PC-3 (cell line): ENCODE measurements at regions not wholly inside any gene's neighbourhood (a gene's known extent, or its start where the extent isn't known, plus 50 kb on each side); places are given as distances from the start of the nearest gene placed in this dataset.

ENCODE experiments used
- ATAC-seq: fragments of 200-7000 bp; cut with Tn5 transposase; 2 replicates; pipeline ENCODE4 v1.9.1; 2020; ENCODE audit warnings: mild to moderate bottlenecking, moderate library complexity
- BruUV-seq: library from RNA; stranded (reverse); fragments of 400-500 nt; replicated peaks from 2 replicates; lab custom pipeline; 2021; lab: Mats Ljungman, UMichigan
- CTCF ChIA-PET: fragments of 300-600 bp; sonication (Branson Sonifier 250); formaldehyde crosslinking; loops from one replicate; lab custom pipeline; 2022; ENCODE audit warnings: antibody characterized with exemption; lab: Charles Lee
- POLR2A ChIA-PET: fragments of 300-600 bp; sonication (Branson Sonifier 250); formaldehyde crosslinking; loops from one replicate; lab custom pipeline; 2022; ENCODE audit warnings: antibody characterized with exemption; ENCODE audit not compliant: unreplicated experiment; lab: Charles Lee
- DNase-seq: peaks from one replicate; pipeline ENCODE4 v3.0.0-alpha.2; 2015
- H2AFZ ChIP-seq: fragments of 300-600 bp; sonication (generic); 2 replicates; pipeline ENCODE4 v1.6.0; 2016; ENCODE audit warnings: antibody characterized with exemption, low read length
- H3F3A ChIP-seq: fragments of 300-600 bp; sonication (generic); one replicate; pipeline ENCODE4 v1.6.0; 2017; ENCODE audit warnings: antibody characterized with exemption, low read length, control low read depth, mild to moderate bottlenecking; ENCODE audit not compliant: unreplicated experiment
- H3K27ac ChIP-seq: fragments of 300-600 bp; sonication (generic); 2 replicates; pipeline ENCODE4 v1.5.1; 2016; ENCODE audit warnings: mild to moderate bottlenecking, low read length
- H3K27me3 ChIP-seq: fragments of 300-600 bp; sonication (generic); 2 replicates; pipeline ENCODE4 v1.6.1; 2016; ENCODE audit warnings: low read length, mixed read lengths
- H3K36me3 ChIP-seq: fragments of 300-600 bp; sonication (generic); 2 replicates; pipeline ENCODE4 v1.6.1; 2016; ENCODE audit warnings: low read depth, mixed run types, low read length, mixed read lengths
- H3K4me1 ChIP-seq: fragments of 300-600 bp; sonication (generic); 2 replicates; pipeline ENCODE4 v1.5.1; 2016; ENCODE audit warnings: low read length; ENCODE audit not compliant: insufficient read depth
- H3K4me2 ChIP-seq: fragments of 300-600 bp; sonication (generic); 2 replicates; pipeline ENCODE4 v1.6.0; 2016; ENCODE audit warnings: low read length
- H3K4me3 ChIP-seq: fragments of 300-600 bp; sonication (generic); 2 replicates; pipeline ENCODE4 v1.5.1; 2016; ENCODE audit warnings: mild to moderate bottlenecking, low read length, mixed read lengths
- H3K79me2 ChIP-seq: fragments of 300-600 bp; sonication (generic); 2 replicates; pipeline ENCODE4 v1.6.1; 2017; ENCODE audit warnings: low read length, mixed read lengths
- H3K9ac ChIP-seq: fragments of 300-600 bp; sonication (generic); 2 replicates; pipeline ENCODE4 v1.6.0; 2016; ENCODE audit warnings: mild to moderate bottlenecking, low read length
- H3K9me2 ChIP-seq: fragments of 300-600 bp; sonication (generic); replicated peaks from 2 replicates; pipeline ENCODE4 v1.6.1; 2016; ENCODE audit warnings: mixed run types, low read length, mixed read lengths
- H3K9me3 ChIP-seq: fragments of 300-600 bp; sonication (generic); 2 replicates; pipeline ENCODE4 v1.6.1; 2016; ENCODE audit warnings: low read length, mixed read lengths
- H4K20me1 ChIP-seq: fragments of 300-600 bp; sonication (generic); 2 replicates; pipeline ENCODE4 v1.6.1; 2016; ENCODE audit warnings: low read length, mixed read lengths
- EZH2 ChIP-seq: fragments of 300-600 bp; sonication (generic); IDR thresholded peaks from one replicate; pipeline ENCODE4 v1.6.1; 2017; ENCODE audit warnings: antibody characterized with exemption, mild to moderate bottlenecking, low read length; ENCODE audit not compliant: unreplicated experiment
- EZH2phosphoT487 ChIP-seq: fragments of 300-600 bp; sonication (generic); IDR thresholded peaks from 2 replicates; pipeline ENCODE4 v1.6.1; 2018; ENCODE audit warnings: mild to moderate bottlenecking, antibody characterized with exemption, low read length, borderline replicate concordance
- intact Hi-C: fragments of 100-400 bp; cut with micrococcal nuclease; formaldehyde crosslinking; loops from 2 replicates; pipeline ENCODE4 v1.9.0; 2023
- TF ChIP-seq, protein P1 (sequence below): fragments of 300-600 bp; sonication (generic); conservative IDR thresholded peaks from 2 replicates; pipeline ENCODE4 v1.5.1; 2017; ENCODE audit warnings: antibody characterized with exemption, low read depth, mild to moderate bottlenecking, low read length

DNA sequence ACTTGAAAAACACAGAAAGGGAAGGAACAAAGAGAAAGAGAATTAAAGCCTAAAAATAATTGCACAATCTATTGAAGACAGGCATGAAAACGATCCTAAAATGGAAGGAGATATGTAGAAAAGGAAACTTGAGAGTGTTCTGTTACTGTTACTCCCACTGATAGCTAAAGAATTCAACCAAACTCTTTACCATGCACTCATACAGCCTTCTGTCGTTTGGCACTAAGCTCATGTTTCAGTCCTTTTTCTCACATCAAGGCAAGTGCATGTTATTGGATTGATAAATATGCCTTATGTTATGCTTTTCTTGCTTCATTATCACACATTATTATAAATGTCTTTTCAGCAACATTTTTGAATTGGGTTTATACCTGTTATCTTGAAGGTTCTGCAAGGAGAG, 696.5 kb downstream of the EFNA5 start:
- no peak for ATAC-seq
- CTCF ChIA-PET = interaction anchor here (0.8 kb wide), 1 partner anchor 274 kb away, joined by 3 read pairs; no protein-coding TSS in a partner anchor

DNA sequence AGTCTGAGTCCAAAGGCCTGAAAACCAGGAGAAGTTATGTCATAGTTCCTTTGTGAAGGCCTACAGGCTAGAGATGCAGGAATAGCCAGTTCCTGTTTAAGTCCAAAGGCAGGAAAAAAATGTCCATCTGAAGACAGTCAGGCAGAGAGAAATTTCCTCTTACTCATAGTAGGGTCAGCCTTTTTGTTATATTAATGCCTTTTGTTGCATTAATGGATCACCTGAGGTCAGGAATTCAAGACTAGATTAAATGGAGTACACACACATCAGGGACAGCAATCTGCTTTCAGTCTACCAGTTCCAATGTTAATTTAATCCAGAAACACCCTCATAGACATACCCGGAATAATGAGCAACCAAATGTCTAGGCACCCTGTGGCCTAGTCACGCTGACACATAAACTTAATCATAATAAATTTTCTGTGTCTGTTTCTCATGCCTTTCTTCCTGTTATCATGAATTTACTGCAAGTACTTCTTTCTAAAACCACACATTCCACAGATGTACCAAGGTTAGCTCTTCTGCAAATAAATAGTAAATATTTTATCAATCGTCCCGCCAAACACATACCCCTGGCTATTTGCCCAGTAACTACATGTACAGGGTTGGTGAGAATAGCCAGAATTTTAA, 703.9 kb downstream of the EFNA5 start:
- Histone ChIP-seq H3K27me3 (no peaks in the 10 kb centered on the region), H2AFZ (no peak overlapping the region), H3K4me3 (no peak overlapping the region), H3K9ac (no peak overlapping the region), H3K4me1 (peaks cover 34% of the 10 kb centered on the region), H3K27ac (0 out of 2 replicates have a peak overlapping the region, but pooled peaks have one; percentile 9), H4K20me1 (no peaks in the 10 kb centered on the region), H3K9me3 (no peaks in the 10 kb centered on the region), H3K9me2 (no peaks in the 10 kb centered on the region), H3K4me2 (peak overlapping the region; percentile 22; the same call in 1 of the 2 replicates), H3K79me2 (no peaks in the 10 kb centered on the region), H3F3A (no peaks in the 10 kb centered on the region), H3K36me3 (no peaks in the 10 kb centered on the region)
- BruUV-seq = no TSS peak
- ChIA-PET POLR2A (no interaction called here), CTCF (no interaction called here)
- intact Hi-C loops = loop anchor here (10.0 kb wide), 1 partner anchor 708 kb away; the partner anchor contains the start of gene EFNA5
- DNase-seq = peak; percentile 65
- TF ChIP-seq EZH2phosphoT487 (no peak), EZH2 (no peak)
- TF ChIP-seq, protein P1, sequence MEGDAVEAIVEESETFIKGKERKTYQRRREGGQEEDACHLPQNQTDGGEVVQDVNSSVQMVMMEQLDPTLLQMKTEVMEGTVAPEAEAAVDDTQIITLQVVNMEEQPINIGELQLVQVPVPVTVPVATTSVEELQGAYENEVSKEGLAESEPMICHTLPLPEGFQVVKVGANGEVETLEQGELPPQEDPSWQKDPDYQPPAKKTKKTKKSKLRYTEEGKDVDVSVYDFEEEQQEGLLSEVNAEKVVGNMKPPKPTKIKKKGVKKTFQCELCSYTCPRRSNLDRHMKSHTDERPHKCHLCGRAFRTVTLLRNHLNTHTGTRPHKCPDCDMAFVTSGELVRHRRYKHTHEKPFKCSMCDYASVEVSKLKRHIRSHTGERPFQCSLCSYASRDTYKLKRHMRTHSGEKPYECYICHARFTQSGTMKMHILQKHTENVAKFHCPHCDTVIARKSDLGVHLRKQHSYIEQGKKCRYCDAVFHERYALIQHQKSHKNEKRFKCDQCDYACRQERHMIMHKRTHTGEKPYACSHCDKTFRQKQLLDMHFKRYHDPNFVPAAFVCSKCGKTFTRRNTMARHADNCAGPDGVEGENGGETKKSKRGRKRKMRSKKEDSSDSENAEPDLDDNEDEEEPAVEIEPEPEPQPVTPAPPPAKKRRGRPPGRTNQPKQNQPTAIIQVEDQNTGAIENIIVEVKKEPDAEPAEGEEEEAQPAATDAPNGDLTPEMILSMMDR = no peak
- no peak; the same call in 1 of the 2 replicates for ATAC-seq

More for the DNA sequence above, 696.5 kb downstream of the EFNA5 start:
- Histone ChIP-seq H3K27me3 (no peaks in the 10 kb centered on the region), H3F3A (no peaks in the 10 kb centered on the region), H3K27ac (no peak overlapping the region), H3K36me3 (no peaks in the 10 kb centered on the region), H4K20me1 (no peaks in the 10 kb centered on the region), H3K9ac (no peak overlapping the region), H3K79me2 (no peaks in the 10 kb centered on the region), H3K9me2 (no peaks in the 10 kb centered on the region), H3K4me3 (no peak overlapping the region), H3K4me2 (no peak overlapping the region), H2AFZ (no peak overlapping the region), H3K4me1 (no peaks in the 10 kb centered on the region), H3K9me3 (no peaks in the 10 kb centered on the region)
- TF ChIP-seq EZH2 = no peak
- TF ChIP-seq, protein P1 = no peak
- TF ChIP-seq EZH2phosphoT487 = no peak
- intact Hi-C loops = no loop called here
- no peak for DNase-seq
- POLR2A ChIA-PET = no interaction called here
- no TSS peak for BruUV-seq

DNA sequence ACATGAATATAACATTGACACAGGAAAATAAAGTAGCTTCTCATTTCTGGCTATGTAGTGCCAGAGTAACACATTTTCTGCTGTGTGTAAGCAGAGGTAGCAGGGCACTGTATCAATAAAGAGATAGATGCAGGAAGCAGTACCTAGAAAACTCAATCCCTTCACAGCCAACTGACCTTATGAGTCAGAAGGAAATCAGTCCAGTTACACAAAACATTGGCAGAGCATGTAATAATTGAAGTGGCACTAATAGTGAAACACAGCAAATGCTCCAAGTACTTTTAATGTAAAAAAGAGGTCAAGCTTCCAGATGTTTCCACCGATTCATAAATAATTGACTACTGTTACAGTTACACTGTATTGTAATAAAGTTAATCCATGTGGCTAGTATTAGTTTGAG, 706.6 kb downstream of the EFNA5 start:
- Histone ChIP-seq H3K36me3 (no peaks in the 10 kb centered on the region), H4K20me1 (no peaks in the 10 kb centered on the region), H3K9ac (no peak overlapping the region), H3K79me2 (no peaks in the 10 kb centered on the region), H3K9me3 (no peaks in the 10 kb centered on the region), H3K4me2 (peak overlapping the region; percentile 11; the same call in 1 of the 2 replicates), H2AFZ (no peak overlapping the region), H3K27me3 (no peaks in the 10 kb centered on the region), H3K4me1 (peaks cover 44% of the 10 kb centered on the region), H3K27ac (no peak overlapping the region), H3K9me2 (no peaks in the 10 kb centered on the region), H3F3A (no peaks in the 10 kb centered on the region), H3K4me3 (no peak overlapping the region)
- TF ChIP-seq, protein P1 = no peak
- TF ChIP-seq EZH2 (no peak), EZH2phosphoT487 (no peak)
- CTCF ChIA-PET = no interaction called here
- peak; percentile 90 for ATAC-seq
- POLR2A ChIA-PET = no interaction called here
- DNase-seq = peak; percentile 82
- no TSS peak for BruUV-seq
- intact Hi-C loops = loop anchor here (5.0 to 10.0 kb wide), 2 partner anchors 163 to 711 kb away; partner anchors contain the start of gene EFNA5
